Astrocyte of the cerebellum (primary cell): ENCODE measurements at regions not wholly inside any gene's neighbourhood (a gene's known extent, or its start where the extent isn't known, plus 50 kb on each side); places are given as distances from the start of the nearest gene placed in this dataset.

Source experiments
- DNase-seq: peaks from one replicate; pipeline ENCODE4 v3.0.0-alpha.2; 2011; ENCODE audit warnings: low read depth
- H3K4me3 ChIP-seq: 2 replicates; pipeline ENCODE4 v1.5.1; 2011; ENCODE audit warnings: mild to moderate bottlenecking, low read depth, low read length, moderate library complexity
- CTCF ChIP-seq: IDR thresholded peaks from 2 replicates; pipeline ENCODE4 v1.5.1; 2012; ENCODE audit warnings: low read length, low read depth, moderate library complexity, mild to moderate bottlenecking; ENCODE audit errors: missing control alignments
- in situ Hi-C: cut with HindIII; loops from 2 replicates; pipeline ENCODE4 v1.10.0; 2017; ENCODE audit warnings: low sequenced_read_pairs

GRCh38 chr10:9781666-9782065, 1236.0 kb upstream of the CELF2 start:
- in situ Hi-C loops: no loop called here
- H3K4me3 ChIP-seq: no peak overlapping the region
- DNase-seq: peak; percentile 35
- TF ChIP-seq CTCF: no peak

- no peak for TF ChIP-seq CTCF
- in situ Hi-C loops: no loop called here
- DNase-seq: no peak
- no peak overlapping the region for H3K4me3 ChIP-seq
Measured at GRCh38 chr10:9786101-9786500, 1231.6 kb upstream of the CELF2 start.

GRCh38 chr10:9786576-9786975, 1231.1 kb upstream of the CELF2 start:
- TF ChIP-seq CTCF: no peak
- in situ Hi-C loops: no loop called here
- H3K4me3 ChIP-seq: no peak overlapping the region
- DNase-seq: peak; percentile 28

- DNase-seq: no peak
- in situ Hi-C loops: no loop called here
- TF ChIP-seq CTCF: no peak
- no peak overlapping the region for H3K4me3 ChIP-seq
Measured at GRCh38 chr10:9789996-9790395, 1227.7 kb upstream of the CELF2 start.

GRCh38 chr10:9792181-9792580, 1225.5 kb upstream of the CELF2 start:
- in situ Hi-C loops: no loop called here
- no peak for TF ChIP-seq CTCF
- H3K4me3 ChIP-seq: no peak overlapping the region
- peak; percentile 2 for DNase-seq

- DNase-seq: no peak
- no peak for TF ChIP-seq CTCF
- in situ Hi-C loops: no loop called here
- no peak overlapping the region for H3K4me3 ChIP-seq
Measured at GRCh38 chr10:9796564-9796963, 1221.1 kb upstream of the CELF2 start.

GRCh38 chr10:9800011-9800410, 1217.7 kb upstream of the CELF2 start:
- no peak for DNase-seq
- in situ Hi-C loops: no loop called here
- TF ChIP-seq CTCF: no peak
- no peak overlapping the region for H3K4me3 ChIP-seq
